ENCODE measurements at regions not wholly inside any gene's neighbourhood (a gene's known extent, or its start where the extent isn't known, plus 50 kb on each side); places are given as distances from the start of the nearest gene placed in this dataset.

- Histone ChIP-seq H3K9ac (ENCODE audit: insufficient read depth, low read length) (no peak overlapping the region), H3K4me3 (replicated peaks in 1 of 4; ENCODE audit: control extremely low read depth in 1 of 4, insufficient read depth in 1 of 4, low read depth in 3 of 4, low read length in 4 of 4) (no peak overlapping the region), H3K79me2 (ENCODE audit: control insufficient read depth, insufficient read depth, low read length) (no peaks in the 10 kb centered on the region), H3K36me3 (ENCODE audit: control insufficient read depth, insufficient read depth, low read length) (no peaks in the 10 kb centered on the region), H3K27ac (ENCODE audit: insufficient read depth, low read length) (no peak overlapping the region), H4K20me1 (ENCODE audit: control insufficient read depth, extremely low read depth, insufficient read depth, low read length) (no peaks in the 10 kb centered on the region), H3K4me1 (ENCODE audit: control insufficient read depth, extremely low read depth, insufficient read depth, low read length) (no peaks in the 10 kb centered on the region), H2AFZ (ENCODE audit: low read length) (no peak overlapping the region), H3K27me3 (ENCODE audit: control insufficient read depth, insufficient read depth, low read length) (no peaks in the 10 kb centered on the region), H3K4me2 (ENCODE audit: extremely low read depth, insufficient read depth, low read length) (no peak overlapping the region), H3K9me3 (ENCODE audit: control insufficient read depth, insufficient read depth, low read depth, low read length) (no peaks in the 10 kb centered on the region)
- DNase-seq (ENCODE audit: low read depth in 2 of 2), result no peak
- TF ChIP-seq EZH2 (IDR thresholded peaks at IDR 0.05; ENCODE audit: low read length, missing control alignments) (no peak), CTCF (conservative IDR thresholded peaks at IDR 0.05 in 1 of 2, IDR thresholded peaks at IDR 0.05 in 1 of 2; ENCODE audit: low read depth in 1 of 2, low read length in 2 of 2) (no peak)
Observed at GRCh38 chr5:124257048-124257447, 489.4 kb downstream of the ZNF608 start.

DNA sequence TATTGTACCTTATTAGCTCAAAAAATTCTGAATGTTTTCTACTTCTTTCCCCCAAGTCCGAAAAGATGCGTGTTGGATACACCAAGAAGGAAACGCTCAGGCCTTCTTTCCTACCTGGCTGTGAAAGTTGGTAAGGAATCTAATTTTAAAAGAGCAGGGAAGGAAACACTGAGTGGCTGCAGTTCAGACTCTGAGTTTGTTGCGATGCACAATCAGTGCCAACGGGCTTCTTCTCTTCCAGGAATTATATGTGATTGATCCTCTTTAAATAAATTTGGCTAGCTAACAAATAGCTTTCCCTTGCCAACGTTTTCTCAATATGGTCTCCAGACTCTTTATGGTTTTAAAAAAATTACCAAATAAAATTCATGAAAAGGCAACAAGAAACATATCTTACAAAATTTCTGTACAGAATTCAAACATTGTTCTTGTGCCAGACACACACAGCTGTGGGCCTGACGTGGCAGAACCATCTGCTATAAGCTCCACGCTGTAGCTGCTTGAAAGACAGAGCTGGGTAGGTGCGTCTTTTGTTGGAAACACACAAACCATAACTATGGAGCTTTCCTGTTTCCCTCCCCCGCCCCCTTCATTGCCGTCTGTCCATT lies 493.1 kb downstream of the ZNF608 start:
- H3K4me2 ChIP-seq (ENCODE audit: extremely low read depth, insufficient read depth, low read length), result no peak overlapping the region
- no peaks in the 10 kb centered on the region for H3K36me3 ChIP-seq (ENCODE audit: control insufficient read depth, insufficient read depth, low read length)
- no peaks in the 10 kb centered on the region for H3K9me3 ChIP-seq (ENCODE audit: control insufficient read depth, insufficient read depth, low read depth, low read length)
- H2AFZ ChIP-seq (ENCODE audit: low read length), result no peak overlapping the region
- TF ChIP-seq EZH2 (IDR thresholded peaks at IDR 0.05; ENCODE audit: low read length, missing control alignments), result no peak
- no peak for TF ChIP-seq CTCF (conservative IDR thresholded peaks at IDR 0.05 in 1 of 2, IDR thresholded peaks at IDR 0.05 in 1 of 2; ENCODE audit: low read depth in 1 of 2, low read length in 2 of 2)
- no peak overlapping the region for H3K9ac ChIP-seq (ENCODE audit: insufficient read depth, low read length)
- peak in 1 of 2 donors; percentile 64 for DNase-seq (ENCODE audit: low read depth in 2 of 2)
- no peak overlapping the region for H3K27ac ChIP-seq (ENCODE audit: insufficient read depth, low read length)
- H4K20me1 ChIP-seq (ENCODE audit: control insufficient read depth, extremely low read depth, insufficient read depth, low read length), result no peaks in the 10 kb centered on the region
- H3K4me1 ChIP-seq (ENCODE audit: control insufficient read depth, extremely low read depth, insufficient read depth, low read length), result no peaks in the 10 kb centered on the region
- H3K27me3 ChIP-seq (ENCODE audit: control insufficient read depth, insufficient read depth, low read length), result no peaks in the 10 kb centered on the region
- H3K79me2 ChIP-seq (ENCODE audit: control insufficient read depth, insufficient read depth, low read length), result no peaks in the 10 kb centered on the region
- no peak overlapping the region for H3K4me3 ChIP-seq (replicated peaks in 1 of 4; ENCODE audit: control extremely low read depth in 1 of 4, insufficient read depth in 1 of 4, low read depth in 3 of 4, low read length in 4 of 4)

DNA sequence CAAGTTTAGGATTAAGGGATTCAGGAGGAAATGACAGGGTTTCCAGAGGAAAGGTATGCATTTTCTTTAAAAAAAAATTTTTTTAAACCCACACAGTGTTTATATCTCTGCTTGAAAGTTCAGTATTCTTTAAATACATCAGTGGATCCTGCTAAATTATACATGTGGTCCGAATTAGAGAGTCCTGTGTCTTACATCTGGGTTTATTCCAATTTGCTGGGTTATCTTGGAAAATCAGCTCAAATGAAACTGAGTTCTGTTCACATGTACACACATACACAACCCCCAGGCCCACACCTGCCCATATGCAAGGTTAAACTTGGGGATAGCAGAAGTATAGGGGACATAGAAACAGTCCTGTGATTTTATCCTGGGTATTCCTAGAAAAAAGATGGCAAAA lies 493.7 kb downstream of the ZNF608 start:
- Histone ChIP-seq H3K27me3 (ENCODE audit: control insufficient read depth, insufficient read depth, low read length) (no peaks in the 10 kb centered on the region), H3K4me3 (replicated peaks in 1 of 4; ENCODE audit: control extremely low read depth in 1 of 4, insufficient read depth in 1 of 4, low read depth in 3 of 4, low read length in 4 of 4) (no peak overlapping the region), H3K79me2 (ENCODE audit: control insufficient read depth, insufficient read depth, low read length) (no peaks in the 10 kb centered on the region), H3K9me3 (ENCODE audit: control insufficient read depth, insufficient read depth, low read depth, low read length) (no peaks in the 10 kb centered on the region), H3K9ac (ENCODE audit: insufficient read depth, low read length) (no peak overlapping the region), H3K4me1 (ENCODE audit: control insufficient read depth, extremely low read depth, insufficient read depth, low read length) (no peaks in the 10 kb centered on the region), H2AFZ (ENCODE audit: low read length) (no peak overlapping the region), H3K36me3 (ENCODE audit: control insufficient read depth, insufficient read depth, low read length) (no peaks in the 10 kb centered on the region), H3K4me2 (ENCODE audit: extremely low read depth, insufficient read depth, low read length) (no peak overlapping the region), H4K20me1 (ENCODE audit: control insufficient read depth, extremely low read depth, insufficient read depth, low read length) (no peaks in the 10 kb centered on the region), H3K27ac (ENCODE audit: insufficient read depth, low read length) (no peak overlapping the region)
- TF ChIP-seq EZH2 (IDR thresholded peaks at IDR 0.05; ENCODE audit: low read length, missing control alignments) (no peak), CTCF (conservative IDR thresholded peaks at IDR 0.05 in 1 of 2, IDR thresholded peaks at IDR 0.05 in 1 of 2; ENCODE audit: low read depth in 1 of 2, low read length in 2 of 2) (no peak)
- no peak for DNase-seq (ENCODE audit: low read depth in 2 of 2)

Measured in fibroblast of lung (primary cell).